GM12878 (cell line): ENCODE measurements at regions not wholly inside any gene's neighbourhood (a gene's known extent, or its start where the extent isn't known, plus 50 kb on each side); places are given as distances from the start of the nearest gene placed in this dataset.

Source experiments
- CBX3 ChIP-seq: fragments of 200-600 bp; sonication (generic); IDR thresholded peaks from 2 replicates; pipeline ENCODE4 v1.6.1; 2016; ENCODE audit warnings: low read depth, borderline replicate concordance
- CTCF ChIP-seq, 3 experiments: IDR thresholded peaks in 2 of 3; conservative IDR thresholded peaks in 1 of 3; 2 replicates each; pipeline ENCODE4 v1.5.1; 2011; ENCODE audit warnings: low read depth in 3 of 3, low read length in 3 of 3, mild to moderate bottlenecking in 3 of 3, control low read depth in 2 of 3, moderate library complexity in 2 of 3, inconsistent platforms in 1 of 3, mixed read lengths in 1 of 3; ENCODE audit not compliant: control insufficient read depth in 2 of 3, insufficient read depth in 1 of 3; ENCODE audit errors: extremely low read depth in 1 of 3
- EZH2 ChIP-seq: IDR thresholded peaks from 2 replicates; pipeline ENCODE4 v1.6.1; 2012; ENCODE audit warnings: low read depth, mild to moderate bottlenecking, control low read depth, inconsistent platforms, low read length, borderline replicate concordance; ENCODE audit not compliant: control insufficient read depth
- HDGF ChIP-seq: fragments of 450-650 bp; IDR thresholded peaks from 2 replicates; pipeline ENCODE4 v1.6.1; 2016; ENCODE audit warnings: antibody characterized with exemption
- HSF1 ChIP-seq: fragments of 150-350 bp; IDR thresholded peaks from 2 replicates; pipeline ENCODE4 v1.6.1; 2014; ENCODE audit warnings: mild to moderate bottlenecking, low read depth, low read length
- IRF4 ChIP-seq: IDR thresholded peaks from 2 replicates; pipeline ENCODE4 v1.6.1; 2011; ENCODE audit warnings: low read depth, low read length
- REST ChIP-seq: IDR thresholded peaks from 2 replicates; pipeline ENCODE4 v1.6.1; 2012; ENCODE audit warnings: mild to moderate bottlenecking, low read depth, low read length
- TCF12 ChIP-seq: IDR thresholded peaks from 2 replicates; pipeline ENCODE4 v1.6.1; 2011; ENCODE audit warnings: low read depth, mild to moderate bottlenecking, low read length

GRCh38 chr3:168801794-168802193 is 706.1 kb upstream of the GOLIM4 start:
- TF ChIP-seq CBX3 = no peak
- TF ChIP-seq HSF1 = no peak
- no peak for TF ChIP-seq CTCF (IDR thresholded peaks at IDR 0.05 in 2 of 3, conservative IDR thresholded peaks at IDR 0.05 in 1 of 3; ENCODE audit: control insufficient read depth in 2 of 3, extremely low read depth in 1 of 3, insufficient read depth in 1 of 3, low read depth in 3 of 3, low read length in 3 of 3)
- TF ChIP-seq IRF4 = no peak
- no peak for TF ChIP-seq REST
- no peak for TF ChIP-seq TCF12
- TF ChIP-seq EZH2 = no peak
- TF ChIP-seq HDGF = no peak
